H9 (cell line): ENCODE measurements at regions not wholly inside any gene's neighbourhood (a gene's known extent, or its start where the extent isn't known, plus 50 kb on each side); places are given as distances from the start of the nearest gene placed in this dataset.

Source experiments
- DNase-seq: peaks from one replicate; pipeline ENCODE4 v3.0.0-alpha.2; 2017
- H2AFZ ChIP-seq: one replicate; pipeline ENCODE4 v1.6.1; 2013; ENCODE audit warnings: mild to moderate bottlenecking, low read length, control low read depth, moderate library complexity
- H2AK5ac ChIP-seq: 2 replicates; pipeline ENCODE4 v1.6.1; 2013; ENCODE audit warnings: low read length, control low read depth, mixed read lengths; ENCODE audit not compliant: insufficient read length
- H2BK120ac ChIP-seq: one replicate; pipeline ENCODE4 v1.6.1; 2013; ENCODE audit warnings: low read depth, mild to moderate bottlenecking, low read length, control low read depth, inconsistent platforms; ENCODE audit not compliant: poor library complexity, severe bottlenecking
- H2BK12ac ChIP-seq: 2 replicates; pipeline ENCODE4 v1.6.1; 2013; ENCODE audit warnings: low read length, control low read depth, mixed read lengths, low read depth; ENCODE audit not compliant: insufficient read length
- H2BK15ac ChIP-seq: 2 replicates; pipeline ENCODE4 v1.6.1; 2013; ENCODE audit warnings: low read depth, low read length, control low read depth
- H2BK20ac ChIP-seq: one replicate; pipeline ENCODE4 v1.6.1; 2013; ENCODE audit warnings: low read depth, mild to moderate bottlenecking, low read length, control low read depth, inconsistent platforms; ENCODE audit not compliant: poor library complexity, severe bottlenecking
- H2BK5ac ChIP-seq: 2 replicates; pipeline ENCODE4 v1.6.1; 2013; ENCODE audit warnings: low read length, control low read depth, mixed read lengths; ENCODE audit not compliant: insufficient read length
- H3K14ac ChIP-seq: 2 replicates; pipeline ENCODE4 v1.6.1; 2013; ENCODE audit warnings: low read length, control low read depth; ENCODE audit not compliant: insufficient read depth
- H3K18ac ChIP-seq: 2 replicates; pipeline ENCODE4 v1.6.1; 2013; ENCODE audit warnings: low read depth, mild to moderate bottlenecking, mixed read lengths, low read length, control low read depth; ENCODE audit not compliant: insufficient read length
- H3K23ac ChIP-seq: 2 replicates; pipeline ENCODE4 v1.6.1; 2013; ENCODE audit warnings: low read length, control low read depth, mixed read lengths, low read depth; ENCODE audit not compliant: insufficient read length
- H3K23me2 ChIP-seq: 2 replicates; pipeline ENCODE4 v1.6.1; 2013; ENCODE audit warnings: low read depth, mild to moderate bottlenecking, mixed read lengths, low read length, control low read depth; ENCODE audit not compliant: insufficient read length, poor library complexity, severe bottlenecking
- H3K27ac ChIP-seq: 2 replicates; pipeline ENCODE4 v1.5.1; 2013; ENCODE audit warnings: low read length, control low read depth, mixed read lengths, low read depth; ENCODE audit not compliant: insufficient read length
- H3K27me3 ChIP-seq: 2 replicates; pipeline ENCODE4 v1.6.1; 2013; ENCODE audit warnings: low read length, control low read depth, inconsistent platforms; ENCODE audit not compliant: insufficient read depth
- H3K4ac ChIP-seq: 2 replicates; pipeline ENCODE4 v1.6.1; 2013; ENCODE audit warnings: low read depth, mild to moderate bottlenecking, control low read depth, inconsistent platforms, low read length, moderate library complexity
- H3K4me1 ChIP-seq: 2 replicates; pipeline ENCODE4 v1.6.1; 2013; ENCODE audit warnings: low read length, control low read depth, inconsistent platforms; ENCODE audit not compliant: insufficient read depth
- H3K4me2 ChIP-seq: 2 replicates; pipeline ENCODE4 v1.6.1; 2013; ENCODE audit warnings: low read length, control low read depth, mixed read lengths; ENCODE audit not compliant: insufficient read length, insufficient read depth
- H3K56ac ChIP-seq: 2 replicates; pipeline ENCODE4 v1.6.1; 2013; ENCODE audit warnings: low read depth, mild to moderate bottlenecking, mixed read lengths, low read length, control low read depth; ENCODE audit not compliant: insufficient read length
- H3K79me1 ChIP-seq: 2 replicates; pipeline ENCODE4 v1.6.1; 2013; ENCODE audit warnings: low read depth, mild to moderate bottlenecking, moderate library complexity, low read length, control low read depth, inconsistent platforms; ENCODE audit not compliant: insufficient read depth, poor library complexity, severe bottlenecking
- H3K79me2 ChIP-seq: 2 replicates; pipeline ENCODE4 v1.6.1; 2013; ENCODE audit warnings: low read length, control low read depth, inconsistent platforms; ENCODE audit not compliant: insufficient read depth
- H3K9ac ChIP-seq: 2 replicates; pipeline ENCODE4 v1.6.1; 2013; ENCODE audit warnings: low read length, control low read depth, mixed read lengths; ENCODE audit not compliant: insufficient read length; ENCODE audit errors: extremely low read depth
- H3K9me3 ChIP-seq: one replicate; pipeline ENCODE4 v1.6.1; 2013; ENCODE audit warnings: low read depth, low read length, inconsistent platforms; ENCODE audit not compliant: control insufficient read depth
- H3T11ph ChIP-seq: one replicate; pipeline ENCODE4 v1.6.1; 2013; ENCODE audit warnings: mild to moderate bottlenecking, low read length, control low read depth, inconsistent platforms
- H4K20me1 ChIP-seq: one replicate; pipeline ENCODE4 v1.6.1; 2013; ENCODE audit not compliant: control insufficient read depth, insufficient read length, insufficient read depth
- H4K5ac ChIP-seq: 2 replicates; pipeline ENCODE4 v1.6.1; 2013; ENCODE audit warnings: low read depth, mild to moderate bottlenecking, mixed read lengths, low read length, control low read depth; ENCODE audit not compliant: insufficient read length
- H4K8ac ChIP-seq: replicated peaks from 2 replicates; pipeline ENCODE4 v1.6.1; 2013; ENCODE audit warnings: low read length, control low read depth, mixed read lengths, low read depth; ENCODE audit not compliant: insufficient read length
- H4K91ac ChIP-seq: 2 replicates; pipeline ENCODE4 v1.6.1; 2013; ENCODE audit warnings: low read depth, mild to moderate bottlenecking, moderate library complexity, mixed read lengths, low read length, control low read depth; ENCODE audit not compliant: insufficient read length
- H3K27ac Mint-ChIP-seq, 3 experiments: 2 replicates in 2 of 3; 3 replicates in 1 of 3; pipeline ENCODE4 v1.8.0; 2020 to 2021; ENCODE audit warnings: mixed read lengths in 3 of 3, mild to moderate bottlenecking in 1 of 3, moderate library complexity in 1 of 3
- H3K27me3 Mint-ChIP-seq: 2 replicates; pipeline ENCODE4 v1.8.0; 2021; ENCODE audit warnings: low read depth, mild to moderate bottlenecking, moderate library complexity, mixed read lengths
- H3K36me3 Mint-ChIP-seq, 3 experiments: 2 replicates in 2 of 3; 3 replicates in 1 of 3; pipeline ENCODE4 v1.8.0; 2020 to 2021; ENCODE audit warnings: low read depth in 3 of 3, mixed read lengths in 3 of 3; ENCODE audit not compliant: insufficient read depth in 1 of 3
- H3K4me1 Mint-ChIP-seq, 2 experiments: 2 replicates each; pipeline ENCODE4 v1.8.0; 2020; ENCODE audit warnings: mixed read lengths in 2 of 2
- H3K4me3 Mint-ChIP-seq, 2 experiments: 2 replicates in 1 of 2; 3 replicates in 1 of 2; pipeline ENCODE4 v1.8.0; 2020 to 2021; ENCODE audit warnings: mild to moderate bottlenecking in 2 of 2, mixed read lengths in 2 of 2, moderate library complexity in 1 of 2
- H3K9me3 Mint-ChIP-seq, 2 experiments: 2 replicates in 1 of 2; 3 replicates in 1 of 2; pipeline ENCODE4 v1.8.0; 2020; ENCODE audit warnings: mild to moderate bottlenecking in 2 of 2, mixed read lengths in 2 of 2, moderate library complexity in 1 of 2
- WGBS: extraction: QIAGEN DNeasy Blood & Tissue Kit; methylation state at CpG from one replicate; pipeline ENCODE4 v1.1.7; 2013; ENCODE audit warnings: missing lambda C conversion rate, low lambda C conversion rate, mixed read lengths; ENCODE audit not compliant: insufficient read length; ENCODE audit errors: extremely low coverage; 5-methylcytosine and 5-hydroxymethylcytosine counted together
- TF ChIP-seq, protein P1 (sequence below): fragments of 200-600 bp; sonication (generic); conservative IDR thresholded peaks from 3 replicates; pipeline ENCODE4 v1.8.0; 2021; ENCODE audit warnings: antibody characterized with exemption, mild to moderate bottlenecking

DNA sequence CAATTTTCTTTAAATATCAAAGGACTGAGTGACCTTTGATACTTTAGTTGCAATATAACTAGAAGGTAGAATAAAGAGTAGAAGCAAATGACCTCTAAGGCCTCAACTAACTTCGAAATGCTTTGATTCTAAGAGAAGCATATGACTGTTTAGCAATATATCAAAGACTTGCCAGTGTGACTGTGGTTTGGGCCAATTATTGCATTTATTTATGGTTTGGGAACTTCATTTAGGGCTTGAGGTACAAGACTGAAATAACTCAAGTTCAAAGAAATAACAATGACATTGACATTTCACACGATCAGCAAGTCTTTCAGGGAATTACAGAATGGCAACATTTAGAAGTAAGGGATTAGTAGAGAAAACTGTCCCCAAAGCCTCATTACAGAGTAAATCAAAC, 709.7 kb upstream of the LRRC4C start:
- no peaks in the 10 kb centered on the region for H3K4me1 ChIP-seq
- no peak overlapping the region for H3K4me2 ChIP-seq
- H3K23ac ChIP-seq, result no peak overlapping the region
- H3K14ac ChIP-seq, result no peak overlapping the region
- H4K8ac ChIP-seq, result no peak overlapping the region
- Mint-ChIP-seq H3K27ac (no peak overlapping the region), H3K4me1 (no peaks in the 10 kb centered on the region), H3K27me3 (no peaks in the 10 kb centered on the region), H3K9me3 (no peaks in the 10 kb centered on the region), H3K36me3 (no peaks in the 10 kb centered on the region), H3K4me3 (no peak overlapping the region)
- no peak overlapping the region for H3T11ph ChIP-seq
- no peak overlapping the region for H3K4ac ChIP-seq
- H3K9ac ChIP-seq, result no peak overlapping the region
- H3K23me2 ChIP-seq, result no peaks in the 10 kb centered on the region
- WGBS, result no CpG with 5 or more reads among the region's 2 CpGs
- no peak for DNase-seq
- H3K27ac ChIP-seq, result no peak overlapping the region
- H3K18ac ChIP-seq, result no peak overlapping the region
- H2AFZ ChIP-seq, result no peak overlapping the region
- H3K56ac ChIP-seq, result no peak overlapping the region
- no peak overlapping the region for H4K5ac ChIP-seq
- H2BK120ac ChIP-seq, result no peak overlapping the region
- H2AK5ac ChIP-seq, result no peak overlapping the region
- H3K27me3 ChIP-seq, result no peaks in the 10 kb centered on the region
- H3K79me2 ChIP-seq, result no peaks in the 10 kb centered on the region
- no peak overlapping the region for H2BK15ac ChIP-seq
- H4K20me1 ChIP-seq, result no peaks in the 10 kb centered on the region
- H4K91ac ChIP-seq, result no peak overlapping the region
- no peaks in the 10 kb centered on the region for H3K79me1 ChIP-seq
- TF ChIP-seq, protein P1, sequence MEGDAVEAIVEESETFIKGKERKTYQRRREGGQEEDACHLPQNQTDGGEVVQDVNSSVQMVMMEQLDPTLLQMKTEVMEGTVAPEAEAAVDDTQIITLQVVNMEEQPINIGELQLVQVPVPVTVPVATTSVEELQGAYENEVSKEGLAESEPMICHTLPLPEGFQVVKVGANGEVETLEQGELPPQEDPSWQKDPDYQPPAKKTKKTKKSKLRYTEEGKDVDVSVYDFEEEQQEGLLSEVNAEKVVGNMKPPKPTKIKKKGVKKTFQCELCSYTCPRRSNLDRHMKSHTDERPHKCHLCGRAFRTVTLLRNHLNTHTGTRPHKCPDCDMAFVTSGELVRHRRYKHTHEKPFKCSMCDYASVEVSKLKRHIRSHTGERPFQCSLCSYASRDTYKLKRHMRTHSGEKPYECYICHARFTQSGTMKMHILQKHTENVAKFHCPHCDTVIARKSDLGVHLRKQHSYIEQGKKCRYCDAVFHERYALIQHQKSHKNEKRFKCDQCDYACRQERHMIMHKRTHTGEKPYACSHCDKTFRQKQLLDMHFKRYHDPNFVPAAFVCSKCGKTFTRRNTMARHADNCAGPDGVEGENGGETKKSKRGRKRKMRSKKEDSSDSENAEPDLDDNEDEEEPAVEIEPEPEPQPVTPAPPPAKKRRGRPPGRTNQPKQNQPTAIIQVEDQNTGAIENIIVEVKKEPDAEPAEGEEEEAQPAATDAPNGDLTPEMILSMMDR, result no peak
- no peak overlapping the region for H2BK5ac ChIP-seq
- no peak overlapping the region for H2BK20ac ChIP-seq
- H2BK12ac ChIP-seq, result no peak overlapping the region
- H3K9me3 ChIP-seq, result no peaks in the 10 kb centered on the region
